ENCODE measurements at regions not wholly inside any gene's neighbourhood (a gene's known extent, or its start where the extent isn't known, plus 50 kb on each side); places are given as distances from the start of the nearest gene placed in this dataset.

- Mint-ChIP-seq H3K4me3 (no peak overlapping the region), H3K27me3 (no peaks in the 10 kb centered on the region), H3K27ac (peak overlapping the region; percentile 2), H3K4me1 (ENCODE audit: low read depth) (peaks cover 24% of the 10 kb centered on the region), H3K36me3 (peaks cover 9% of the 10 kb centered on the region), H3K9me3 (ENCODE audit: low read depth) (no peaks in the 10 kb centered on the region)
These were observed 52.3 kb upstream of the FUT8 start for GRCh38 chr14:65360144-65360784.

- no peaks in the 10 kb centered on the region for H3K27me3 Mint-ChIP-seq
- peaks cover 9% of the 10 kb centered on the region for H3K36me3 Mint-ChIP-seq
- H3K9me3 Mint-ChIP-seq (ENCODE audit: low read depth): no peaks in the 10 kb centered on the region
- H3K27ac Mint-ChIP-seq: no peak overlapping the region
- peaks cover 9% of the 10 kb centered on the region for H3K4me1 Mint-ChIP-seq (ENCODE audit: low read depth)
- no peak overlapping the region for H3K4me3 Mint-ChIP-seq
These were observed 50.6 kb upstream of the FUT8 start for GRCh38 chr14:65361920-65362319.
